ENCODE measurements at regions not wholly inside any gene's neighbourhood (a gene's known extent, or its start where the extent isn't known, plus 50 kb on each side); places are given as distances from the start of the nearest gene placed in this dataset.

DNA sequence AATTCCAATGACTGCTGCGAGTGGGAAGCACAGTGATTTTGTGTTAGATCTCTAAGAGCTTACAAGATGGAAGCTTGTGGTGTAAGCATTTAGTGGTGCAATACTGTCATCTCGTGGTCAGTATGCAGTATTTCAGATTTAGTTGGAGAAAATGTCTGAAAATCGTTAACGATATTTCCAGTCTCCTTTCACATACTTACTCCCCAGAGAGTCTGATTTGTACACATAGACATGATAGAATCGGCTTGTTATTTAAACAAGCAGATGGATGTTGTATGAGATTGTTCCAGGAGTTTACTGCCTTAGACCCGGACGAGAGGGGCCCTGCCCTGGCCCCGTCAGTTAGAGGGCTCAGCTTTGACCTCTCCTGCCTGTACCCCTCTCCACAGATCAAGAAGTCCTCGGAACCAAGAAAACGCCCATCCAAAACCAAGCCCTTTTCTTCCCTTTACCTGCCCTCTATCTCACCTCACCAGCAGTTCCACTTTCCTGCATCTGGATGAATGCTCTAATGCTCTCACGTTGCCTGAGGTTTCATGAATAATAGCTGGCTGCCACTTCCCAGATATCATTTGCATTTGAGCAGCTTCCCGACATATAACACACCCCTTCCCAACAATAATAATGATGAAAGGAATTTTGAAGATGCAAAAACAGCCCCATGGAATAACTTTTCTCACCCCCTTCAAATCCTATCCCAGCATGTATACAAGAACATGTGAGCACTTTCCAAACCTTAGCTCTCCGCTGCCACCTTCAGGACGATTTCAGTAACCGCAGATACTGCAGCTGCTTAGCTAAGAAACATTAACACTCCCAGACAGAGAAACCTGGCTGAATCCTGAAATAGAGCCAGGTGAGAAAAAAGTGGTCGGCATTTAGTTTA lies 247.3 kb downstream of the LTN1 start:
- peak; percentile 69 for TF ChIP-seq L3MBTL2 (conservative IDR thresholded peaks at IDR 0.05)
- TF ChIP-seq ELF4 (IDR thresholded peaks at IDR 0.05) = no peak
- TF ChIP-seq BHLHE40 (IDR thresholded peaks at IDR 0.05; ENCODE audit: borderline replicate concordance) = no peak
- TF ChIP-seq CTBP1 (IDR thresholded peaks at IDR 0.05; ENCODE audit: borderline replicate concordance) = no peak
- TF ChIP-seq FOXM1 (IDR thresholded peaks at IDR 0.05; ENCODE audit: borderline replicate concordance) = no peak
- TF ChIP-seq SP1 (IDR thresholded peaks at IDR 0.05) = no peak
- no peak for TF ChIP-seq SUZ12 (IDR thresholded peaks at IDR 0.05)
- TF ChIP-seq ARNT (IDR thresholded peaks at IDR 0.05) = no peak
- no peak for TF ChIP-seq FOXA1 (IDR thresholded peaks at IDR 0.05)

Data from HEK293T (cell line).